Endothelial cell of umbilical vein (primary cell): ENCODE measurements at regions not wholly inside any gene's neighbourhood (a gene's known extent, or its start where the extent isn't known, plus 50 kb on each side); places are given as distances from the start of the nearest gene placed in this dataset.

ENCODE experiments used
- BruUV-seq: library from RNA; stranded (reverse); fragments of 400-500 nt; replicated peaks from 2 replicates; lab custom pipeline; 2021; lab: Mats Ljungman, UMichigan
- CTCF ChIA-PET: fragments of 300-600, 350-600 bp; sonication (Branson Sonifier 250); formaldehyde crosslinking; loops from one replicate; lab custom pipeline; 2021; ENCODE audit warnings: antibody characterized with exemption, inconsistent platforms; lab: Charles Lee
- POLR2A ChIA-PET: fragments of 300-600, 350-600 bp; sonication (Branson Sonifier 250); formaldehyde crosslinking; loops from one replicate; lab custom pipeline; 2021; ENCODE audit warnings: antibody characterized with exemption, inconsistent platforms; lab: Charles Lee
- DNase-seq: peaks from one replicate; pipeline ENCODE4 v3.0.0-alpha.2; 2011; ENCODE audit warnings: low read depth, low spot score
- FAIRE-seq: peaks from 2 replicates; lab custom pipeline; 2011; peaks lifted over from hg19 to GRCh38; lab: Jason Lieb, UNC
- H2AFZ ChIP-seq: 2 replicates; pipeline ENCODE4 v1.6.0; 2012; ENCODE audit warnings: low read depth, low read length, control low read depth, inconsistent platforms
- H3K27ac ChIP-seq: 2 replicates; pipeline ENCODE4 v1.5.1; 2011; ENCODE audit warnings: low read depth, mild to moderate bottlenecking, control low read depth, low read length, moderate library complexity; ENCODE audit not compliant: insufficient read depth
- H3K27me3 ChIP-seq, 2 experiments: 2 replicates each; pipeline versions ENCODE4 v1.6.0 to v1.6.1; 2011; ENCODE audit warnings: low read length in 2 of 2, mixed read lengths in 1 of 2; ENCODE audit not compliant: control insufficient read depth in 2 of 2, insufficient read depth in 2 of 2
- H3K36me3 ChIP-seq, 2 experiments: 2 replicates in 1 of 2; 3 replicates in 1 of 2; pipeline ENCODE4 v1.5.1; 2011; ENCODE audit warnings: low read length in 2 of 2, mild to moderate bottlenecking in 1 of 2, moderate library complexity in 1 of 2; ENCODE audit not compliant: control insufficient read depth in 2 of 2, insufficient read depth in 2 of 2; ENCODE audit errors: extremely low read depth in 1 of 2
- H3K4me1 ChIP-seq: 3 replicates; pipeline ENCODE4 v1.5.1; 2011; ENCODE audit warnings: mild to moderate bottlenecking, low read length; ENCODE audit not compliant: control insufficient read depth, insufficient read depth; ENCODE audit errors: extremely low read depth
- H3K4me2 ChIP-seq: 2 replicates; pipeline ENCODE4 v1.6.1; 2011; ENCODE audit warnings: low read length, control low read depth, mixed read lengths; ENCODE audit not compliant: insufficient read depth
- H3K4me3 ChIP-seq, 3 experiments: fragments of 200-600 bp in 1 of 3; sonication (generic), shearing (Covaris generic) in 1 of 3; replicated peaks in 1 of 3; 2 replicates each; pipeline ENCODE4 v1.5.1; 2011 to 2016; ENCODE audit warnings: control low read depth in 3 of 3, low read length in 3 of 3, mild to moderate bottlenecking in 2 of 3, inconsistent platforms in 1 of 3, low read depth in 1 of 3, moderate library complexity in 1 of 3; ENCODE audit not compliant: insufficient read depth in 1 of 3
- H3K79me2 ChIP-seq: 2 replicates; pipeline ENCODE4 v1.6.0; 2012; ENCODE audit warnings: low read length, inconsistent platforms; ENCODE audit not compliant: control insufficient read depth, insufficient read depth
- H3K9ac ChIP-seq: replicated peaks from 2 replicates; pipeline ENCODE3; 2011; ENCODE audit warnings: low read length, control low read depth; ENCODE audit not compliant: insufficient read depth; ENCODE audit errors: extremely low read depth
- H3K9me1 ChIP-seq: replicated peaks from 3 replicates; pipeline ENCODE4 v1.6.0; 2011; ENCODE audit warnings: mild to moderate bottlenecking, low read length; ENCODE audit not compliant: control insufficient read depth, insufficient read depth; ENCODE audit errors: extremely low read depth
- H3K9me3 ChIP-seq: replicated peaks from 2 replicates; pipeline ENCODE4 v1.5.1; 2012; ENCODE audit warnings: low read length, inconsistent platforms; ENCODE audit not compliant: control insufficient read depth, insufficient read depth
- H4K20me1 ChIP-seq: replicated peaks from 2 replicates; pipeline ENCODE3; 2011; ENCODE audit warnings: mild to moderate bottlenecking, low read length; ENCODE audit not compliant: control insufficient read depth, insufficient read depth; ENCODE audit errors: extremely low read depth
- EZH2 ChIP-seq: IDR thresholded peaks from 2 replicates; pipeline ENCODE4 v1.6.1; 2012; ENCODE audit warnings: borderline replicate concordance, low read depth, mild to moderate bottlenecking, moderate library complexity, low read length, inconsistent platforms; ENCODE audit not compliant: severe bottlenecking
- FOS ChIP-seq: IDR thresholded peaks from 2 replicates; pipeline ENCODE4 v1.6.1; 2011; ENCODE audit warnings: mild to moderate bottlenecking, low read length, moderate library complexity, borderline replicate concordance; ENCODE audit not compliant: insufficient read depth
- GATA2 ChIP-seq: IDR thresholded peaks from 2 replicates; pipeline ENCODE4 v1.7.0; 2011; ENCODE audit warnings: low read depth, mild to moderate bottlenecking, moderate library complexity, mixed read lengths, low read length; ENCODE audit not compliant: insufficient read length, insufficient read depth
- JUN ChIP-seq: IDR thresholded peaks from 2 replicates; pipeline ENCODE4 v1.6.1; 2011; ENCODE audit warnings: borderline replicate concordance, low read depth; ENCODE audit not compliant: insufficient read length, insufficient read depth
- MAX ChIP-seq: IDR thresholded peaks from 2 replicates; pipeline ENCODE4 v1.6.1; 2011; ENCODE audit not compliant: insufficient read depth, insufficient read length
- MYC ChIP-seq: IDR thresholded peaks from one replicate; pipeline ENCODE4 v1.6.1; 2011; ENCODE audit warnings: mild to moderate bottlenecking, low read depth, low read length
- POLR2A ChIP-seq: IDR thresholded peaks from 2 replicates; pipeline ENCODE4 v1.6.1; 2012; ENCODE audit warnings: low read depth, mild to moderate bottlenecking, control low read depth, low read length
- POLR2AphosphoS5 ChIP-seq: IDR thresholded peaks from 2 replicates; pipeline ENCODE4 v1.6.1; 2012; ENCODE audit warnings: low read depth, mild to moderate bottlenecking, control low read depth, low read length, moderate library complexity; ENCODE audit not compliant: insufficient read depth
- dilution Hi-C: fragments of 300-500 bp; cut with MboI; formaldehyde crosslinking; loops from one replicate; pipeline ENCODE4 v1.15.0; 2019; ENCODE audit warnings: low sequenced_read_pairs; ENCODE audit not compliant: extremely low pct_ligation_motif_present
- intact Hi-C: fragments of 100-400 bp; cut with micrococcal nuclease; formaldehyde crosslinking; loops from one replicate; pipeline ENCODE4 v1.10.0; 2022
- TF ChIP-seq, protein P1 (sequence below), 2 donors: IDR thresholded peaks; 1 replicate in 1 of 2; 2 replicates in 1 of 2; pipeline ENCODE4 v1.5.1; 2011; ENCODE audit warnings: low read length in 2 of 2, mild to moderate bottlenecking in 2 of 2, moderate library complexity in 2 of 2, control low read depth in 1 of 2, inconsistent platforms in 1 of 2, low read depth in 1 of 2; ENCODE audit not compliant: insufficient read depth in 1 of 2; ENCODE audit errors: extremely low read depth in 1 of 2

GRCh38 chr21:16775076-16775475 is 737.8 kb upstream of the CXADR start:
- CTCF ChIA-PET, result interaction anchor here (1.4 kb wide), 1 partner anchor 11 kb away, joined by 4 read pairs; no protein-coding TSS in a partner anchor
- TF ChIP-seq GATA2 (no peak), FOS (no peak), MYC (no peak), EZH2 (no peak), POLR2A (no peak), MAX (no peak), POLR2AphosphoS5 (no peak), JUN (no peak)
- TF ChIP-seq, protein P1, sequence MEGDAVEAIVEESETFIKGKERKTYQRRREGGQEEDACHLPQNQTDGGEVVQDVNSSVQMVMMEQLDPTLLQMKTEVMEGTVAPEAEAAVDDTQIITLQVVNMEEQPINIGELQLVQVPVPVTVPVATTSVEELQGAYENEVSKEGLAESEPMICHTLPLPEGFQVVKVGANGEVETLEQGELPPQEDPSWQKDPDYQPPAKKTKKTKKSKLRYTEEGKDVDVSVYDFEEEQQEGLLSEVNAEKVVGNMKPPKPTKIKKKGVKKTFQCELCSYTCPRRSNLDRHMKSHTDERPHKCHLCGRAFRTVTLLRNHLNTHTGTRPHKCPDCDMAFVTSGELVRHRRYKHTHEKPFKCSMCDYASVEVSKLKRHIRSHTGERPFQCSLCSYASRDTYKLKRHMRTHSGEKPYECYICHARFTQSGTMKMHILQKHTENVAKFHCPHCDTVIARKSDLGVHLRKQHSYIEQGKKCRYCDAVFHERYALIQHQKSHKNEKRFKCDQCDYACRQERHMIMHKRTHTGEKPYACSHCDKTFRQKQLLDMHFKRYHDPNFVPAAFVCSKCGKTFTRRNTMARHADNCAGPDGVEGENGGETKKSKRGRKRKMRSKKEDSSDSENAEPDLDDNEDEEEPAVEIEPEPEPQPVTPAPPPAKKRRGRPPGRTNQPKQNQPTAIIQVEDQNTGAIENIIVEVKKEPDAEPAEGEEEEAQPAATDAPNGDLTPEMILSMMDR (IDR thresholded peaks at IDR 0.05; ENCODE audit: extremely low read depth in 1 of 2, insufficient read depth in 1 of 2, low read depth in 1 of 2, low read length in 2 of 2), result no peak
- Histone ChIP-seq H3K79me2 (no peaks in the 10 kb centered on the region), H3K36me3 (no peaks in the 10 kb centered on the region), H3K9me1 (no peaks in the 10 kb centered on the region), H3K4me1 (no peaks in the 10 kb centered on the region), H3K27me3 (no peaks in the 10 kb centered on the region), H3K4me2 (no peak overlapping the region), H3K9me3 (no peaks in the 10 kb centered on the region), H2AFZ (no peak overlapping the region), H3K9ac (no peak overlapping the region), H3K4me3 (no peak overlapping the region), H4K20me1 (no peaks in the 10 kb centered on the region), H3K27ac (no peak overlapping the region)
- DNase-seq (no peak), FAIRE-seq (no peak)
- POLR2A ChIA-PET, result no interaction called here
- intact Hi-C loops (no loop called here), dilution Hi-C loops (no loop called here)
- no TSS peak for BruUV-seq
